HL-60 (cell line): ENCODE measurements at regions not wholly inside any gene's neighbourhood (a gene's known extent, or its start where the extent isn't known, plus 50 kb on each side); places are given as distances from the start of the nearest gene placed in this dataset.

Source experiments
- SPI1 ChIP-seq: IDR thresholded peaks from 2 replicates; pipeline ENCODE4 v1.6.1; 2012; ENCODE audit warnings: low read depth, mild to moderate bottlenecking, borderline replicate concordance
- TF ChIP-seq, protein P1 (sequence below): IDR thresholded peaks from one replicate; pipeline ENCODE4 v1.5.1; 2011; ENCODE audit warnings: low read length, control low read depth, inconsistent platforms; ENCODE audit not compliant: insufficient read depth

DNA sequence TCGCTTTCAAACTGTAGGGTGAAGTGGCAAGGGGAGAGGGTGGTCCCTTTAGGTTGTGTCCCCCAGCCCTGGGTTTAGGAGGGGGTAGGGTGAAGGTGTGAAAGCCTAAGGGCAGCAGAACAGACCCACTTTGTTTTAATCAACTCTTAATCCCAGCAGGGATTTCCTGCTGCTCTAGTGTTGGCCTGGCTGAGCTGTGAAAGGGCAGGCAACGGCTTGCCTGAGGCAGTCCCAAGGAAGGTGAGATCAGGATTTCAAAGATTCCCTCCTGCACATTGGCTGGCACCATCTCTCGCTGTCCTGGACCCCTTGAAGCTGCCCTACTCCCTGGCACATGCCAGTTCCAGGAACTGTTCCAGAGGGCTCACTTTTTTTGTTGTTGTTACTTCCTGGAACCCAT, 221.3 kb downstream of the INSC start:
- TF ChIP-seq, protein P1, sequence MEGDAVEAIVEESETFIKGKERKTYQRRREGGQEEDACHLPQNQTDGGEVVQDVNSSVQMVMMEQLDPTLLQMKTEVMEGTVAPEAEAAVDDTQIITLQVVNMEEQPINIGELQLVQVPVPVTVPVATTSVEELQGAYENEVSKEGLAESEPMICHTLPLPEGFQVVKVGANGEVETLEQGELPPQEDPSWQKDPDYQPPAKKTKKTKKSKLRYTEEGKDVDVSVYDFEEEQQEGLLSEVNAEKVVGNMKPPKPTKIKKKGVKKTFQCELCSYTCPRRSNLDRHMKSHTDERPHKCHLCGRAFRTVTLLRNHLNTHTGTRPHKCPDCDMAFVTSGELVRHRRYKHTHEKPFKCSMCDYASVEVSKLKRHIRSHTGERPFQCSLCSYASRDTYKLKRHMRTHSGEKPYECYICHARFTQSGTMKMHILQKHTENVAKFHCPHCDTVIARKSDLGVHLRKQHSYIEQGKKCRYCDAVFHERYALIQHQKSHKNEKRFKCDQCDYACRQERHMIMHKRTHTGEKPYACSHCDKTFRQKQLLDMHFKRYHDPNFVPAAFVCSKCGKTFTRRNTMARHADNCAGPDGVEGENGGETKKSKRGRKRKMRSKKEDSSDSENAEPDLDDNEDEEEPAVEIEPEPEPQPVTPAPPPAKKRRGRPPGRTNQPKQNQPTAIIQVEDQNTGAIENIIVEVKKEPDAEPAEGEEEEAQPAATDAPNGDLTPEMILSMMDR = no peak
- TF ChIP-seq SPI1 = no peak
